ENCODE measurements at regions not wholly inside any gene's neighbourhood (a gene's known extent, or its start where the extent isn't known, plus 50 kb on each side); places are given as distances from the start of the nearest gene placed in this dataset.

- TF ChIP-seq, protein P1, sequence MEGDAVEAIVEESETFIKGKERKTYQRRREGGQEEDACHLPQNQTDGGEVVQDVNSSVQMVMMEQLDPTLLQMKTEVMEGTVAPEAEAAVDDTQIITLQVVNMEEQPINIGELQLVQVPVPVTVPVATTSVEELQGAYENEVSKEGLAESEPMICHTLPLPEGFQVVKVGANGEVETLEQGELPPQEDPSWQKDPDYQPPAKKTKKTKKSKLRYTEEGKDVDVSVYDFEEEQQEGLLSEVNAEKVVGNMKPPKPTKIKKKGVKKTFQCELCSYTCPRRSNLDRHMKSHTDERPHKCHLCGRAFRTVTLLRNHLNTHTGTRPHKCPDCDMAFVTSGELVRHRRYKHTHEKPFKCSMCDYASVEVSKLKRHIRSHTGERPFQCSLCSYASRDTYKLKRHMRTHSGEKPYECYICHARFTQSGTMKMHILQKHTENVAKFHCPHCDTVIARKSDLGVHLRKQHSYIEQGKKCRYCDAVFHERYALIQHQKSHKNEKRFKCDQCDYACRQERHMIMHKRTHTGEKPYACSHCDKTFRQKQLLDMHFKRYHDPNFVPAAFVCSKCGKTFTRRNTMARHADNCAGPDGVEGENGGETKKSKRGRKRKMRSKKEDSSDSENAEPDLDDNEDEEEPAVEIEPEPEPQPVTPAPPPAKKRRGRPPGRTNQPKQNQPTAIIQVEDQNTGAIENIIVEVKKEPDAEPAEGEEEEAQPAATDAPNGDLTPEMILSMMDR (IDR thresholded peaks at IDR 0.05), result no peak
- TF ChIP-seq POLR2A (IDR thresholded peaks at IDR 0.05) (no peak), EP300 (IDR thresholded peaks at IDR 0.05) (no peak)
These were observed 105.3 kb upstream of the LRIG1 start for GRCh38 chr3:66606126-66606525.

Measured in ovary (tissue), 3 donors.